Esophagus squamous epithelium (tissue), 4 donors: ENCODE measurements at regions not wholly inside any gene's neighbourhood (a gene's known extent, or its start where the extent isn't known, plus 50 kb on each side); places are given as distances from the start of the nearest gene placed in this dataset.

Experiments used
- POLR2A ChIP-seq, 4 donors: fragments of 450-650 bp; IDR thresholded peaks; one replicate each; pipeline ENCODE4 v1.6.1; 2017; ENCODE audit warnings: antibody characterized with exemption in 4 of 4, mild to moderate bottlenecking in 4 of 4, moderate library complexity in 3 of 4
- TF ChIP-seq, protein P1 (sequence below), 6 experiments: fragments of 450-650 bp in 4 of 6; fragments of 200-600 bp in 2 of 6; sonication (generic) in 2 of 6; IDR thresholded peaks; one replicate each; pipeline ENCODE4 v1.5.1; 2016 to 2019; ENCODE audit warnings: antibody characterized with exemption in 6 of 6, mild to moderate bottlenecking in 4 of 6, moderate library complexity in 4 of 6

DNA sequence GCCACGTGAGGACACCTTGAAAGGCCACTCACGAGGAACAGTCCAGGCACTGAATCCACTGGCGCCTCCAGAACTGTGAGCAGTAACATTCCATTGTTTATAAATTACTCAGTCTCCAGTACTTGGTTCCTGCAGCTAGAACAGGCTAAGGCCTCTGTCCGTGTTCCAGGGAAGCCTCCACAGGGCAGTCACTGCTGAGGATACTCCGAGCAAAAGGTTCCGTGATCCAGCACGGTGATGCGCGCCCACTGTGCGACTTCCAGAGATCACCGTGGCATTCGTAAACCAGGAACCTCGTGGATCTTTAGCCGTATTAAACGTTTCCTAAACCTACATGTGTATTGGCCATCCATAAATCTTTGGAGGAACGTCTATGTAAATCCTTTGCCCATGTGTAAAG, 51.5 kb upstream of the SALL3 start:
- TF ChIP-seq, protein P1, sequence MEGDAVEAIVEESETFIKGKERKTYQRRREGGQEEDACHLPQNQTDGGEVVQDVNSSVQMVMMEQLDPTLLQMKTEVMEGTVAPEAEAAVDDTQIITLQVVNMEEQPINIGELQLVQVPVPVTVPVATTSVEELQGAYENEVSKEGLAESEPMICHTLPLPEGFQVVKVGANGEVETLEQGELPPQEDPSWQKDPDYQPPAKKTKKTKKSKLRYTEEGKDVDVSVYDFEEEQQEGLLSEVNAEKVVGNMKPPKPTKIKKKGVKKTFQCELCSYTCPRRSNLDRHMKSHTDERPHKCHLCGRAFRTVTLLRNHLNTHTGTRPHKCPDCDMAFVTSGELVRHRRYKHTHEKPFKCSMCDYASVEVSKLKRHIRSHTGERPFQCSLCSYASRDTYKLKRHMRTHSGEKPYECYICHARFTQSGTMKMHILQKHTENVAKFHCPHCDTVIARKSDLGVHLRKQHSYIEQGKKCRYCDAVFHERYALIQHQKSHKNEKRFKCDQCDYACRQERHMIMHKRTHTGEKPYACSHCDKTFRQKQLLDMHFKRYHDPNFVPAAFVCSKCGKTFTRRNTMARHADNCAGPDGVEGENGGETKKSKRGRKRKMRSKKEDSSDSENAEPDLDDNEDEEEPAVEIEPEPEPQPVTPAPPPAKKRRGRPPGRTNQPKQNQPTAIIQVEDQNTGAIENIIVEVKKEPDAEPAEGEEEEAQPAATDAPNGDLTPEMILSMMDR (IDR thresholded peaks at IDR 0.05): no peak
- no peak for TF ChIP-seq POLR2A (IDR thresholded peaks at IDR 0.05)
